ENCODE measurements at regions not wholly inside any gene's neighbourhood (a gene's known extent, or its start where the extent isn't known, plus 50 kb on each side); places are given as distances from the start of the nearest gene placed in this dataset.

GRCh38 chr5:124330595-124331220 is 415.7 kb downstream of the ZNF608 start:
- peaks cover 3% of the 10 kb centered on the region for H3K9me3 Mint-ChIP-seq (ENCODE audit: low read depth)
- no peaks in the 10 kb centered on the region for H3K27me3 Mint-ChIP-seq

GRCh38 chr5:124328201-124328600 is 418.2 kb downstream of the ZNF608 start:
- Mint-ChIP-seq H3K4me1 (ENCODE audit: low read depth) (peaks cover 4% of the 10 kb centered on the region), H3K27ac (no peak overlapping the region), H3K4me3 (no peak overlapping the region), H3K36me3 (no peaks in the 10 kb centered on the region), H3K9me3 (ENCODE audit: low read depth) (no peaks in the 10 kb centered on the region), H3K27me3 (peaks cover 1% of the 10 kb centered on the region)

More at GRCh38 chr5:124330595-124331220, 415.7 kb downstream of the ZNF608 start:
- Mint-ChIP-seq H3K4me3 (no peak overlapping the region), H3K27ac (no peak overlapping the region), H3K4me1 (ENCODE audit: low read depth) (peaks cover 4% of the 10 kb centered on the region), H3K36me3 (no peaks in the 10 kb centered on the region)

DNA sequence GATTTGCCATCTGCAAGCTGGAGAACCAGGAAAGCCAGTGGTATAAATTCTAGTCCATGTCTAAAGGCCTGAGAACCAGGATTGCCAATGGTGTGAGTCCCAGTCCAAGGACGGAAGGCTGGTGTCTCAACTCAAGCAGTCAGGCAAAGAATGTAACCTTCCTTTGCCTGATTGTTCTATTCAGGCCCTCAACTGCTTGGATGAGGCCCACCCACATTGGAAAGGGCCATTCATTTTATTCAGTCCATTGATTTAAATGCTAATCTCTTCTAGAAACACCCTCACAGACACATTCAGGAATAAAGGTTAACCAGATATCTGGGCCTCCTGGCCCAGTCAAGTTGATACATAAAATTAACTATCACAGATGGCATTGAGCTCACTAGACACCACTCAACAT is 427.8 kb downstream of the ZNF608 start:
- H3K27me3 Mint-ChIP-seq: peaks cover 1% of the 10 kb centered on the region
- no peak overlapping the region for H3K27ac Mint-ChIP-seq
- H3K9me3 Mint-ChIP-seq (ENCODE audit: low read depth): no peaks in the 10 kb centered on the region
- no peaks in the 10 kb centered on the region for H3K36me3 Mint-ChIP-seq
- H3K4me3 Mint-ChIP-seq: no peak overlapping the region
- H3K4me1 Mint-ChIP-seq (ENCODE audit: low read depth): no peaks in the 10 kb centered on the region

GRCh38 chr5:124317451-124317850 is 429.0 kb downstream of the ZNF608 start:
- no peaks in the 10 kb centered on the region for H3K9me3 Mint-ChIP-seq (ENCODE audit: low read depth)
- peaks cover 1% of the 10 kb centered on the region for H3K27me3 Mint-ChIP-seq
- H3K27ac Mint-ChIP-seq: no peak overlapping the region
- H3K4me3 Mint-ChIP-seq: no peak overlapping the region
- no peaks in the 10 kb centered on the region for H3K36me3 Mint-ChIP-seq
- no peaks in the 10 kb centered on the region for H3K4me1 Mint-ChIP-seq (ENCODE audit: low read depth)

DNA sequence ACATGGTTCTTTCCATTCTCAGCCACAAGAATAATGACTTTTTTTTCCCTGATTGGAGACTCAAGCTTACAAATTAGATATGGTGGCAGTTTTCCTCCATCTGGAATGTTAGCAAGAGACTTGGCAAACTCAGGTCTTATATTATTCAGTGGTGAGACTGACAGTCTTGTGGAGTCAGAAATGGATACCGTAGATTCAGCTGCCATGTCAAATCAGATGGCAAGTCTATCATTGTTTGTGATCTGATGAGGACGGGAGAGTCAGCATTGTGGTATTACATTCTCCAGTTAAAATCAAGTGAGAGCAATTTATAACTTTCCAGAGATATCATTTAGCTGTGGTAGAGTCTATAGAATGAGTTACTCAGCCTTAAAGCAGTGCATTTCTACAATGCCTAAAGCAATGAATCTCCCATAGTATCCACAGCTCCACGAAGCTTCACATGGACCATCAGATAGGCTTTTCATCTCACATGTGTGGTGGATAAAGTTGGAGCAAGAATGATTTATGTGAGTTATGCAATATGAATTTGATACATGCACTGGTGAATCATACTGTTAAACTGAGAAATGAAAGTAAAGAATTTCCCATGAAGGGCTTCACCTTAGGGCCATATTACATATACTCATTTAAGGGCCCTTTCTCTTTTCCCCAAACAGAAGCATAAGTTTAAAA is 430.6 kb downstream of the ZNF608 start:
- no peaks in the 10 kb centered on the region for H3K4me1 Mint-ChIP-seq (ENCODE audit: low read depth)
- no peak overlapping the region for H3K4me3 Mint-ChIP-seq
- no peak overlapping the region for H3K27ac Mint-ChIP-seq
- H3K9me3 Mint-ChIP-seq (ENCODE audit: low read depth): no peaks in the 10 kb centered on the region
- H3K36me3 Mint-ChIP-seq: no peaks in the 10 kb centered on the region
- no peaks in the 10 kb centered on the region for H3K27me3 Mint-ChIP-seq

DNA sequence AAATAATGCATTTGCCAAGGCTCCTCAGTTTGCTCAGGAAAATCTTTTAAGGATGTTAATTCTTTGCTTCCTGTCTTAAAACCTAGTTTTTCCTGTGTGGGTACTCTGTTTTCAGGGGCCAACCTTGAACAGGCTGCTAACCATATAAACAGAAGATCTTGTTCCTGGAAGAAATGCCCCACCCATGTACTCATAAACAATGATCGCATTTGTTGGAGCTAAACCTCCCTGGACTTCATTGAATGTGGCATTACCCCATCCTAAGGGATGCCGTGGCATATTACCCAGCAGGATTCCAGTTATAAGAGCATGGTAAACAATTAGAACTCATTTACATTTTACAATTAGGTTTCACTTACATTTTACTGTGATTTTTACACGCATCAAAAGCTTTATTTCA is 436.0 kb downstream of the ZNF608 start:
- Mint-ChIP-seq H3K36me3 (no peaks in the 10 kb centered on the region), H3K4me1 (ENCODE audit: low read depth) (no peaks in the 10 kb centered on the region), H3K27ac (no peak overlapping the region), H3K9me3 (ENCODE audit: low read depth) (no peaks in the 10 kb centered on the region), H3K27me3 (no peaks in the 10 kb centered on the region), H3K4me3 (no peak overlapping the region)

DNA sequence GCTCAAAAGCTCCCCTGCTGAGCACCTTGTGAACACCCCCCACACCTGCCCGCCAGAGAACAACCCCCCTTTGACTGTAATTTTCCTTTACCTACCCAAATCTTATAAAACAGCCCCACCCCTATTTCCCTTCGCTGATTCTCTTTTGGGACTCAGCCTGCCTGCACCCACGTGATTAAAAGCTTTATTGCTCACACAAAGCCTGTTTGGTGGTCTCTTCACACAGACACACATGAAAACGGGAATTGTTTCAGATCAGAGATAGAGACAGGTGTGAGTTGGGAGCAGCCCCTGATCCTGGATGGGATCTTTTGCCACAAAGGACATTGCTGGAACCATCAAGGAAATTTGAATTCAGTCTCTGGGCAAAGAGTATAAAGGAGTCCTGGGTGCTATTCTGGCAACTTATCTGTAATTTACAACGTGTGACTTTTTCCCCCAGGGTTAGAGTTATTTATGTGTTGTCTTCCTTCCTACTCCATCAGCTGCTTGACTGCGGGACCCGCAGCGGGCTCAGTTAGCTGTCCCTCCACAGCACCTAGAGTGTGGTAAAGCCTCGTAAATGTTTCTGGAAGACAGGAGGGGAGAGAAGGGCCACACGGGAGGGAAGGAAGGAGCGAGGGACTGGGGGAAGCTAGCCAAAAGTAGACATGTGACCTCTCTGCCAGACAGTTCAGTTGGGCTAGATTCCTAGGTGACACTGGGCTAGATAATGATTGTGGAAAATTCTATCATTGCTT is 437.0 kb downstream of the ZNF608 start:
- H3K27me3 Mint-ChIP-seq: no peaks in the 10 kb centered on the region
- H3K4me1 Mint-ChIP-seq (ENCODE audit: low read depth): no peaks in the 10 kb centered on the region
- no peak overlapping the region for H3K27ac Mint-ChIP-seq
- H3K4me3 Mint-ChIP-seq: no peak overlapping the region
- no peaks in the 10 kb centered on the region for H3K9me3 Mint-ChIP-seq (ENCODE audit: low read depth)
- no peaks in the 10 kb centered on the region for H3K36me3 Mint-ChIP-seq

GRCh38 chr5:124303366-124303765 is 443.1 kb downstream of the ZNF608 start:
- H3K4me1 Mint-ChIP-seq (ENCODE audit: low read depth): no peaks in the 10 kb centered on the region
- H3K4me3 Mint-ChIP-seq: no peak overlapping the region
- H3K27ac Mint-ChIP-seq: no peak overlapping the region
- H3K36me3 Mint-ChIP-seq: no peaks in the 10 kb centered on the region
- H3K27me3 Mint-ChIP-seq: no peaks in the 10 kb centered on the region
- H3K9me3 Mint-ChIP-seq (ENCODE audit: low read depth): no peaks in the 10 kb centered on the region

GRCh38 chr5:124302533-124302932 is 443.9 kb downstream of the ZNF608 start:
- H3K27ac Mint-ChIP-seq: no peak overlapping the region
- H3K4me1 Mint-ChIP-seq (ENCODE audit: low read depth): no peaks in the 10 kb centered on the region
- H3K4me3 Mint-ChIP-seq: no peak overlapping the region
- no peaks in the 10 kb centered on the region for H3K36me3 Mint-ChIP-seq
- no peaks in the 10 kb centered on the region for H3K9me3 Mint-ChIP-seq (ENCODE audit: low read depth)
- no peaks in the 10 kb centered on the region for H3K27me3 Mint-ChIP-seq

GRCh38 chr5:124301850-124302249 is 444.6 kb downstream of the ZNF608 start:
- Mint-ChIP-seq H3K9me3 (ENCODE audit: low read depth) (no peaks in the 10 kb centered on the region), H3K27ac (no peak overlapping the region), H3K4me1 (ENCODE audit: low read depth) (no peaks in the 10 kb centered on the region), H3K36me3 (no peaks in the 10 kb centered on the region), H3K4me3 (no peak overlapping the region), H3K27me3 (no peaks in the 10 kb centered on the region)

- H3K4me1 Mint-ChIP-seq (ENCODE audit: low read depth): no peaks in the 10 kb centered on the region
- no peaks in the 10 kb centered on the region for H3K27me3 Mint-ChIP-seq
- H3K9me3 Mint-ChIP-seq (ENCODE audit: low read depth): no peaks in the 10 kb centered on the region
- no peaks in the 10 kb centered on the region for H3K36me3 Mint-ChIP-seq
- no peak overlapping the region for H3K27ac Mint-ChIP-seq
- no peak overlapping the region for H3K4me3 Mint-ChIP-seq
These were observed 445.4 kb downstream of the ZNF608 start for GRCh38 chr5:124300815-124301621.

DNA sequence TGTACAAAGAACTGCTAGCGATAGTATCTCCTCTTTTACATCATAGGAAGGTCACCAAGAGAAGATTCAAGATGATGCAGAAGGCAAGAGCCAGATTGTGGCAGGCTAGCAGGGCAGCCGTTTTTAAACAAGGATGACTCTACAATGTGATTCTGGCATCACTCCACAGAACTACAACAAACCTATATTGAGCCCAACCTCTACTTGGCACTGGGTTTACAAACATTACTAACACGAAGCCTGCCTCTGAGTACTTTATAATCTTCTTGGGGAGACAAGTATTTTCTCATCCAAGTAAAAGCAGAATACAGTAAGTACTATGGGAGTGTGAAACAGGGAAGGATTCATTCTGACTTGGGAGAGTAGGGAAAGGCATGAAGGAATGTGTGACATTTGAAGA is 448.6 kb downstream of the ZNF608 start:
- Mint-ChIP-seq H3K4me1 (ENCODE audit: low read depth) (no peaks in the 10 kb centered on the region), H3K4me3 (no peak overlapping the region), H3K27me3 (no peaks in the 10 kb centered on the region), H3K9me3 (ENCODE audit: low read depth) (no peaks in the 10 kb centered on the region), H3K27ac (no peak overlapping the region), H3K36me3 (no peaks in the 10 kb centered on the region)

- H3K4me1 Mint-ChIP-seq (ENCODE audit: low read depth): no peaks in the 10 kb centered on the region
- no peaks in the 10 kb centered on the region for H3K27me3 Mint-ChIP-seq
These were observed 454.1 kb downstream of the ZNF608 start for GRCh38 chr5:124292322-124292855.

DNA sequence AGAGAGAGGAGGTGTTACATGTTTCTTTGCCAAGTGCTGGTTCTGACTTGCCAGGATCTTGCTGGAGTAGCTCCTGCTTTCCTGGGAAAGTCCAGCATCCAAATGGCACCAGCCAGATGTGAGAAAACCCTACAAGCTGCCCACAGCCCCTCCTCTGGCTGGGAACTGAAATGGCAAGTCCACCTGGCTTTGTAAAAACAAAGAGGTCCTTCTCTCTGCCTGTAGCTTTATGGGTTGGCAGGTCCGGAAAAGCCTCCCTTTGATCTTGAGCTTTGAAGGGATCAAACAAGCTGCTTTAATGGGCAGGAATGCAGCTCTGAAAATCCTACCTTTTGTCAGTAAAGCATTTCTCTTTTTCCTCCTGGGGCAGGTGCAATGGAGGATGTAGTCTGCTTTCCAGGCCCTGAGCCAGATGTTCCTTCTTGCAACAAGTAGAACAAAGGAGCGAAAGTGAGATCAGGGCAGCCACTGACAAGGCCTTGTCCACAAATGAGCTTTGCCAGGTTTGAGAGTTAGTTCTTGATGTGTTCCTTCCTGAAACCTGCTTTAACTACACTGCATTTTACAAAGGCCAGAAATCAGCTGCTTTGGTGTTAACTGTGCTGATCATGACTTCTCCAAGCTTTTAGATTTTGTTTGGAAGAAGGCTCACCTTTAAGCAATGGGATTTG is 456.7 kb downstream of the ZNF608 start:
- Mint-ChIP-seq H3K4me3 (no peak overlapping the region), H3K36me3 (no peaks in the 10 kb centered on the region), H3K27me3 (no peaks in the 10 kb centered on the region), H3K4me1 (ENCODE audit: low read depth) (no peaks in the 10 kb centered on the region), H3K27ac (no peak overlapping the region), H3K9me3 (ENCODE audit: low read depth) (no peaks in the 10 kb centered on the region)

More at GRCh38 chr5:124292322-124292855, 454.1 kb downstream of the ZNF608 start:
- Mint-ChIP-seq H3K9me3 (ENCODE audit: low read depth) (no peaks in the 10 kb centered on the region), H3K4me3 (no peak overlapping the region), H3K36me3 (no peaks in the 10 kb centered on the region), H3K27ac (no peak overlapping the region)
